ENCODE measurements at regions not wholly inside any gene's neighbourhood (a gene's known extent, or its start where the extent isn't known, plus 50 kb on each side); places are given as distances from the start of the nearest gene placed in this dataset.

- Histone ChIP-seq H3K4me3 (no peak overlapping the region), H3K4me2 (no peak overlapping the region), H3K9ac (no peak overlapping the region), H3K9me3 (ENCODE audit: low read depth) (no peaks in the 10 kb centered on the region), H3F3A (ENCODE audit: low read depth) (no peaks in the 10 kb centered on the region), H3K79me2 (ENCODE audit: low read depth) (no peaks in the 10 kb centered on the region), H3K36me3 (no peaks in the 10 kb centered on the region), H3K27me3 (no peaks in the 10 kb centered on the region), H2AFZ (replicated peaks) (no peak overlapping the region), H3K4me1 (no peaks in the 10 kb centered on the region), H3K27ac (no peak overlapping the region), H4K20me1 (ENCODE audit: low read depth) (no peaks in the 10 kb centered on the region)
- Mint-ChIP-seq H3K4me1 (no peaks in the 10 kb centered on the region), H3K27me3 (ENCODE audit: insufficient read depth, low read depth) (peaks cover 2% of the 10 kb centered on the region), H3K4me3 (no peak overlapping the region), H3K27ac (no peak overlapping the region), H3K36me3 (no peaks in the 10 kb centered on the region), H3K9me3 (no peaks in the 10 kb centered on the region)
- DNase-seq (ENCODE audit: low spot score), result no peak
- TF ChIP-seq EZH2 (IDR thresholded peaks at IDR 0.05) (no peak), EZH2phosphoT487 (IDR thresholded peaks at IDR 0.05) (no peak)
- TF ChIP-seq, protein P1, sequence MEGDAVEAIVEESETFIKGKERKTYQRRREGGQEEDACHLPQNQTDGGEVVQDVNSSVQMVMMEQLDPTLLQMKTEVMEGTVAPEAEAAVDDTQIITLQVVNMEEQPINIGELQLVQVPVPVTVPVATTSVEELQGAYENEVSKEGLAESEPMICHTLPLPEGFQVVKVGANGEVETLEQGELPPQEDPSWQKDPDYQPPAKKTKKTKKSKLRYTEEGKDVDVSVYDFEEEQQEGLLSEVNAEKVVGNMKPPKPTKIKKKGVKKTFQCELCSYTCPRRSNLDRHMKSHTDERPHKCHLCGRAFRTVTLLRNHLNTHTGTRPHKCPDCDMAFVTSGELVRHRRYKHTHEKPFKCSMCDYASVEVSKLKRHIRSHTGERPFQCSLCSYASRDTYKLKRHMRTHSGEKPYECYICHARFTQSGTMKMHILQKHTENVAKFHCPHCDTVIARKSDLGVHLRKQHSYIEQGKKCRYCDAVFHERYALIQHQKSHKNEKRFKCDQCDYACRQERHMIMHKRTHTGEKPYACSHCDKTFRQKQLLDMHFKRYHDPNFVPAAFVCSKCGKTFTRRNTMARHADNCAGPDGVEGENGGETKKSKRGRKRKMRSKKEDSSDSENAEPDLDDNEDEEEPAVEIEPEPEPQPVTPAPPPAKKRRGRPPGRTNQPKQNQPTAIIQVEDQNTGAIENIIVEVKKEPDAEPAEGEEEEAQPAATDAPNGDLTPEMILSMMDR (IDR thresholded peaks at IDR 0.05), result no peak
These were observed 190.3 kb upstream of the PCSK2 start for GRCh38 chr20:17036541-17036940.

DNA sequence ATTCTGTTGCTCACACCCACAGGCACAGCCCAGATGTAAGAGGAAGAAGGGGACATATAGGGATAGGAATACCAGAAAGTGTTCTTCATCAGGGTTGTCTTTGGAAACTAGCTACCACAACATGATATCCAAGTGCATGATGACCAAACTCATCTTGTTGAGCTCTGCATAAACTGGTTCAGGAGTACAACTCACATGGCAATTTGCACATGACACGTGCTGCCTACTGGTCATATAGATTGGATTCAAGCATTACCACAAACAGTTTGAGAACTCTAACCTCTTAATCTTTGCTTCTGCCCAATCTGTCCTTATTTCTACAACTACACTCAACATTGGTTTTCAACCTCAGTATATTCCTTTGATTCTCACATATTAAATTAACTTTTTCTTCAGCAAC, 184.7 kb upstream of the PCSK2 start:
- H3K4me1 Mint-ChIP-seq, result peaks cover 4% of the 10 kb centered on the region
- no peaks in the 10 kb centered on the region for H3K4me1 ChIP-seq
- H3K27ac Mint-ChIP-seq, result no peak overlapping the region
- H3K27me3 ChIP-seq, result no peaks in the 10 kb centered on the region
- H3K4me2 ChIP-seq, result no peak overlapping the region
- H3K27me3 Mint-ChIP-seq (ENCODE audit: insufficient read depth, low read depth), result no peaks in the 10 kb centered on the region
- H3K9ac ChIP-seq, result no peak overlapping the region
- H3K36me3 ChIP-seq, result no peaks in the 10 kb centered on the region
- no peaks in the 10 kb centered on the region for H3K9me3 Mint-ChIP-seq
- no peak overlapping the region for H2AFZ ChIP-seq (replicated peaks)
- no peak for DNase-seq (ENCODE audit: low spot score)
- no peak overlapping the region for H3K4me3 ChIP-seq
- H3F3A ChIP-seq (ENCODE audit: low read depth), result no peaks in the 10 kb centered on the region
- no peaks in the 10 kb centered on the region for H3K36me3 Mint-ChIP-seq
- no peaks in the 10 kb centered on the region for H3K79me2 ChIP-seq (ENCODE audit: low read depth)
- no peaks in the 10 kb centered on the region for H3K9me3 ChIP-seq (ENCODE audit: low read depth)
- TF ChIP-seq EZH2 (IDR thresholded peaks at IDR 0.05) (no peak), EZH2phosphoT487 (IDR thresholded peaks at IDR 0.05) (no peak)
- TF ChIP-seq, protein P1 (IDR thresholded peaks at IDR 0.05), result no peak
- H4K20me1 ChIP-seq (ENCODE audit: low read depth), result no peaks in the 10 kb centered on the region
- no peak overlapping the region for H3K4me3 Mint-ChIP-seq
- H3K27ac ChIP-seq, result no peak overlapping the region

DNA sequence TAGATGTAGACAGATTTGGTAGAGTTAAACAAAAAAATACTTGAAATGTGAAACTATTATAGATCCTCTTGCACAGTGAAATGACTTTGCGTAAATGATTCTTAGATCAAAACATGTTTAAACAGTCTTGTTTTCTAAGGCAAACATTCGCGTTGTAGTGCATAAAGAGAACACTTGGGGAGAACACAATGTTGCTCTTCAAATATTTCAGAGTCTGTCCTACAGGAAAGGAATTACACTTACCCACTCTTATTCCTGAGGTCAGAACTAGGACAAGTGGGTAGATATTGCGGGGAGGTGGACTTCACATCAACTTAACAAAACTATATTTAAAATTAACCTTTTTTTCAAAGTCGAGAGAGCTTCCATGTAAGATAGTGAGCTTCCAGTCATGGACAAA, 183.5 kb upstream of the PCSK2 start:
- H3K9me3 Mint-ChIP-seq, result no peaks in the 10 kb centered on the region
- H3K4me2 ChIP-seq, result no peak overlapping the region
- H3K4me3 ChIP-seq, result no peak overlapping the region
- H3K9me3 ChIP-seq (ENCODE audit: low read depth), result no peaks in the 10 kb centered on the region
- no peaks in the 10 kb centered on the region for H3F3A ChIP-seq (ENCODE audit: low read depth)
- no peak overlapping the region for H3K9ac ChIP-seq
- H3K27me3 Mint-ChIP-seq (ENCODE audit: insufficient read depth, low read depth), result no peaks in the 10 kb centered on the region
- no peaks in the 10 kb centered on the region for H3K27me3 ChIP-seq
- TF ChIP-seq EZH2 (IDR thresholded peaks at IDR 0.05), result no peak
- TF ChIP-seq, protein P1 (IDR thresholded peaks at IDR 0.05), result no peak
- no peak for TF ChIP-seq EZH2phosphoT487 (IDR thresholded peaks at IDR 0.05)
- H4K20me1 ChIP-seq (ENCODE audit: low read depth), result no peaks in the 10 kb centered on the region
- no peak overlapping the region for H3K4me3 Mint-ChIP-seq
- H3K27ac Mint-ChIP-seq, result no peak overlapping the region
- peaks cover 4% of the 10 kb centered on the region for H3K4me1 Mint-ChIP-seq
- no peaks in the 10 kb centered on the region for H3K36me3 ChIP-seq
- no peaks in the 10 kb centered on the region for H3K79me2 ChIP-seq (ENCODE audit: low read depth)
- H3K36me3 Mint-ChIP-seq, result no peaks in the 10 kb centered on the region
- H2AFZ ChIP-seq (replicated peaks), result no peak overlapping the region
- H3K4me1 ChIP-seq, result no peaks in the 10 kb centered on the region
- H3K27ac ChIP-seq, result no peak overlapping the region
- no peak for DNase-seq (ENCODE audit: low spot score)

DNA sequence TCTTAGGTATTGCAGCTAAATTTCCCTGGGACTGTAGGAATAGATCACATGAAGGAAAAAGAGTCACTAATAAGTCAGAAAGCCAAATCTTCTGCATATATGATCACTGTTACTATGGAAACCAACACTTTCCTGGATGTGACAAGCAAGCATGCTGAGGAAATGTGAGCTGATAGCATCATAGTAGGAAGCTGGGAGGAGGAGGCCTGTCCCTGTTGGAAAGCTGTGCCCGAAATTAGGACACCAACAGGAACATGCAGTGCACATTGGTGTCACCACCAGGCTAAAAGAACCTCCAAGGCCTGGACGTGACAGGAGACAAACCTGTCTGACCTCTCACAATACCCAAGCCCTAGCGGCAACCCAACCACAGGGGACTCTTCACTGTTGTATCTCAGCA, 181.9 kb upstream of the PCSK2 start:
- no peaks in the 10 kb centered on the region for H3K9me3 Mint-ChIP-seq
- Histone ChIP-seq H3K4me1 (no peaks in the 10 kb centered on the region), H3K27ac (no peak overlapping the region), H3F3A (ENCODE audit: low read depth) (no peaks in the 10 kb centered on the region), H3K36me3 (no peaks in the 10 kb centered on the region), H3K9me3 (ENCODE audit: low read depth) (no peaks in the 10 kb centered on the region), H3K4me3 (no peak overlapping the region), H3K9ac (no peak overlapping the region), H4K20me1 (ENCODE audit: low read depth) (no peaks in the 10 kb centered on the region), H3K4me2 (no peak overlapping the region), H2AFZ (replicated peaks) (no peak overlapping the region), H3K27me3 (no peaks in the 10 kb centered on the region), H3K79me2 (ENCODE audit: low read depth) (no peaks in the 10 kb centered on the region)
- H3K27ac Mint-ChIP-seq, result no peak overlapping the region
- TF ChIP-seq, protein P1 (IDR thresholded peaks at IDR 0.05), result no peak
- TF ChIP-seq EZH2 (IDR thresholded peaks at IDR 0.05) (no peak), EZH2phosphoT487 (IDR thresholded peaks at IDR 0.05) (no peak)
- DNase-seq (ENCODE audit: low spot score), result no peak
- H3K4me3 Mint-ChIP-seq, result no peak overlapping the region
- no peaks in the 10 kb centered on the region for H3K27me3 Mint-ChIP-seq (ENCODE audit: insufficient read depth, low read depth)
- H3K4me1 Mint-ChIP-seq, result peaks cover 4% of the 10 kb centered on the region
- no peaks in the 10 kb centered on the region for H3K36me3 Mint-ChIP-seq
